ENCODE measurements at regions not wholly inside any gene's neighbourhood (a gene's known extent, or its start where the extent isn't known, plus 50 kb on each side); places are given as distances from the start of the nearest gene placed in this dataset.

GRCh38 chr3:137222736-137223225 is 265.0 kb downstream of the IL20RB start:
- TF ChIP-seq CTCF (IDR thresholded peaks at IDR 0.05; ENCODE audit: insufficient read depth, low read length, poor library complexity, severe bottlenecking): no peak
- Histone ChIP-seq H3K4me3 (replicated peaks; ENCODE audit: low read depth, low read length) (no peak overlapping the region), H3K36me3 (ENCODE audit: control insufficient read depth, insufficient read depth, low read length) (no peaks in the 10 kb centered on the region), H3K27me3 (replicated peaks; ENCODE audit: control insufficient read depth, insufficient read depth, low read length) (no peaks in the 10 kb centered on the region)
- DNase-seq (ENCODE audit: extremely low read depth, insufficient read length): no peak

- no peak for TF ChIP-seq CTCF (IDR thresholded peaks at IDR 0.05; ENCODE audit: insufficient read depth, low read length, poor library complexity, severe bottlenecking)
- peak; percentile 15 for DNase-seq (ENCODE audit: extremely low read depth, insufficient read length)
- Histone ChIP-seq H3K27me3 (replicated peaks; ENCODE audit: control insufficient read depth, insufficient read depth, low read length) (no peaks in the 10 kb centered on the region), H3K36me3 (ENCODE audit: control insufficient read depth, insufficient read depth, low read length) (no peaks in the 10 kb centered on the region), H3K4me3 (replicated peaks; ENCODE audit: low read depth, low read length) (no peak overlapping the region)
Measured at GRCh38 chr3:137224464-137224863, 266.7 kb downstream of the IL20RB start.

DNA sequence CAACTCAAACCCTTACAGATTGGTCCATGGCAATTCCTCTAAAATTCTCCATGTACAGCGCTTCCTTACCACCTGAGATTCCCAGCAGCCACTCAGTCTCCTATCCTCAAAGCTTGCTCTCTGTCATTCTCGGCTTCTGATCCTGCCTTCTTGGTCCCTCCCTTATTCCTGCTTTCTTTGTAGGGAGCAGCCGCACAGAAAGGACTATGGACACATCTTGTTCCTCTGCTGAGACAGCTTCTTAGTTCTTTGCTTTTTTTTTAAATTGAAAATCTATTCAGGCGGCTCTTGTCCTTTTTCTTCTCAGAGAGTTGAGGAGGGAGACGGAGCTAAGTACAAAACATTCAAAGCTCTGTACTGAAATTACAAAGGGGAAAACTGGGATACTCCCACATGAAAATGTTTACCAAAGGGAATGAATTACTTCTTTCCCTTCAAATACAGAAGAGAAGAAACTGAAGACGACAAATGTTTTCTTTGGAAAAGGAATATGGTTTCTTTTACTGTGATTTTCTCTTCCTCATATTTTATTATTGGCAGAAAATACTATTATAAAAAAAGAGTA is 285.1 kb downstream of the IL20RB start:
- H3K36me3 ChIP-seq (ENCODE audit: control insufficient read depth, insufficient read depth, low read length): no peaks in the 10 kb centered on the region
- no peak for DNase-seq (ENCODE audit: extremely low read depth, insufficient read length)
- no peaks in the 10 kb centered on the region for H3K27me3 ChIP-seq (replicated peaks; ENCODE audit: control insufficient read depth, insufficient read depth, low read length)
- no peak overlapping the region for H3K4me3 ChIP-seq (replicated peaks; ENCODE audit: low read depth, low read length)
- no peak for TF ChIP-seq CTCF (IDR thresholded peaks at IDR 0.05; ENCODE audit: insufficient read depth, low read length, poor library complexity, severe bottlenecking)

DNA sequence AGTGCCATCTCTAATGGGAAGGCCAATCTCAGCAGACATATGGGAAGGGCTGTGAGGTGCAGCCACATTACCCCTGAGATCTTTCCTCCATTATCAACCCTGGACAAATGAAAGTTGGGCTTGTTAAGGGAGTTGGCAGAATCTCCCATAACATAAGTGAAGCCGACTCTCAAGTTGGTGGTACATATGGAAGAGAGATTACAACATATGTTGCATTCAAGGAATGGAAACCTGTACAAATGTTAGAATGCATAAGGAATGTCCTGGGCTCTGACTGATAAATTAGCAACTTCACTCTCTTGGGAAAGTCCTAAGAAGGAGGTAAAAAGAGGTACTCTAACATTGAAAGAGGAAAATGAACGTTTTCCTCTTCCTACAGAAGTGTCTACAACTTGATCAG is 288.7 kb downstream of the IL20RB start:
- no peak overlapping the region for H3K4me3 ChIP-seq (replicated peaks; ENCODE audit: low read depth, low read length)
- no peaks in the 10 kb centered on the region for H3K27me3 ChIP-seq (replicated peaks; ENCODE audit: control insufficient read depth, insufficient read depth, low read length)
- H3K36me3 ChIP-seq (ENCODE audit: control insufficient read depth, insufficient read depth, low read length): no peaks in the 10 kb centered on the region
- no peak for DNase-seq (ENCODE audit: extremely low read depth, insufficient read length)
- no peak for TF ChIP-seq CTCF (IDR thresholded peaks at IDR 0.05; ENCODE audit: insufficient read depth, low read length, poor library complexity, severe bottlenecking)

- no peak for TF ChIP-seq CTCF (IDR thresholded peaks at IDR 0.05; ENCODE audit: insufficient read depth, low read length, poor library complexity, severe bottlenecking)
- Histone ChIP-seq H3K4me3 (replicated peaks; ENCODE audit: low read depth, low read length) (no peak overlapping the region), H3K27me3 (replicated peaks; ENCODE audit: control insufficient read depth, insufficient read depth, low read length) (no peaks in the 10 kb centered on the region), H3K36me3 (ENCODE audit: control insufficient read depth, insufficient read depth, low read length) (no peaks in the 10 kb centered on the region)
- DNase-seq (ENCODE audit: extremely low read depth, insufficient read length): peak; percentile 55
Measured at GRCh38 chr3:137249311-137249940, 291.6 kb downstream of the IL20RB start.

All from GM06990 (cell line).